KOPT-K1 (cell line): ENCODE measurements at regions not wholly inside any gene's neighbourhood (a gene's known extent, or its start where the extent isn't known, plus 50 kb on each side); places are given as distances from the start of the nearest gene placed in this dataset.

Experiments
- H3K27ac ChIP-seq: fragments of 200-600 bp; sonication (generic); 2 replicates; pipeline ENCODE4 v1.5.1; 2016; ENCODE audit warnings: antibody characterized with exemption, mild to moderate bottlenecking, low read depth, low read length; ENCODE audit not compliant: poor library complexity, severe bottlenecking
- H3K36me3 ChIP-seq: fragments of 200-600 bp; sonication (generic); 2 replicates; pipeline ENCODE4 v1.5.1; 2017; ENCODE audit warnings: antibody characterized with exemption, mild to moderate bottlenecking, low read length, moderate library complexity; ENCODE audit not compliant: insufficient read depth
- H3K9me3 ChIP-seq: fragments of 200-600 bp; sonication (generic); 2 replicates; pipeline ENCODE4 v1.5.1; 2017; ENCODE audit warnings: antibody characterized with exemption, low read length, mild to moderate bottlenecking; ENCODE audit not compliant: insufficient read depth, poor library complexity, severe bottlenecking

DNA sequence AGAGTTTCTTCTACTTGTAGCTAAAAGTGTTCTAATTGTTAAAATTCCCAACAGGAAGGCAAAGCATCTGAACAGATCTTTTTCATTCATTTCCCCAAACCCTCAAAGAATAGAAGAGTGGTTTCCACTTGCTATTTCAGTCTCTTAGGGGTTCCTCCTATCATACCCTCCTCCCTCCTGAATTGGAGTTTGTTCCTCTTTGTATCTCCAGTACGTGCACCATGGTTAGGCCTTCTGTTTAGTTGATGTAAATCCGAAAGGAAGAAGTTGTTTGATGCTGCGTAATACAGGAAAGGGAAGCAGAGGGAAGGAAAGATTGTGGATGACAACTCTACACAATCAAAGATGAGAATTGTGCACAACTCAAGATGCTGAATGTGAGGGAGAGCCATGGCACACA, 303.6 kb downstream of the PIK3R1 start:
- Histone ChIP-seq H3K27ac (no peak overlapping the region), H3K36me3 (no peaks in the 10 kb centered on the region), H3K9me3 (no peaks in the 10 kb centered on the region)

DNA sequence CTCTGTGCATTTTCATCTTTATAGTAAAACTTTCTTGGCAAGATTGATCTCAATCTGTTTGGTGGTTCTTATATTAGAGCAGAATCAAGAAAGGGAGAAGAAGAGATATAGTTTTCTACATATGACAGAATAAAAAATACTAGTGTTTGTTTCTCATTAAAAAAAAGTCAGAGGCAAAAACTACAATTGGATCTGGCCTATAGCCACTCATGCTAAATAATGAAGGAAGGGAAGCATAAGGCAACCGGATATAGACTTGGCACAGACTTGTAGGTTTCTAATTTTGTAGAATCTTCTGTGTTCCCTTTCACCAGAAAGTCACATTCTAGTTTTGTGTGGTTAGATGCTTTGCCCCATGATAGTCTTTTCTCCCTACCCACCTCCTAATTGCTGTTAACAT, 306.2 kb downstream of the PIK3R1 start:
- H3K9me3 ChIP-seq = peaks cover 7% of the 10 kb centered on the region
- no peaks in the 10 kb centered on the region for H3K36me3 ChIP-seq
- H3K27ac ChIP-seq = no peak overlapping the region

DNA sequence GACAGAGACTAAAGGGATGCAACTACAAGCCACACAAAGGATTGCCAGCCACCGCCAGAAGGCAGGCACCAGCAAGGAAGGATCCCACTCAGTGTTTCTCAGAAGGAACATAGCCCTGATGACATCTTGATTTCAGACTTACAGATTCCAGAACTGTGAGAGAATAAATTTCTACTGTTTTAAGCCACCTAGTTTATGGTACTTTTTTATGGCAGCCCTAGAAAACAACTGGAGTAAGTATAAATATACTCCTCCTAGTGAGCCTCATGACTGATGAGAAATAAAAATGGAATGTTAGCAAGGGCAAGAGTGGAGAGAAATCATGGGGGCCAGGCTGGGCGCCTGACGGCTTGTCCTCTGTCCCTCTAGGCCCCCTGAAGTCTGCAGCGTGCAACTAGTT, 307.3 kb downstream of the PIK3R1 start:
- H3K9me3 ChIP-seq = peaks cover 11% of the 10 kb centered on the region
- H3K27ac ChIP-seq = no peak overlapping the region
- H3K36me3 ChIP-seq = no peaks in the 10 kb centered on the region

GRCh38 chr5:68528821-68529273, 313.3 kb downstream of the PIK3R1 start:
- Histone ChIP-seq H3K27ac (no peak overlapping the region), H3K9me3 (peaks cover 17% of the 10 kb centered on the region), H3K36me3 (no peaks in the 10 kb centered on the region)

GRCh38 chr5:68529581-68529980, 314.0 kb downstream of the PIK3R1 start:
- H3K9me3 ChIP-seq = peaks cover 17% of the 10 kb centered on the region
- no peak overlapping the region for H3K27ac ChIP-seq
- no peaks in the 10 kb centered on the region for H3K36me3 ChIP-seq

DNA sequence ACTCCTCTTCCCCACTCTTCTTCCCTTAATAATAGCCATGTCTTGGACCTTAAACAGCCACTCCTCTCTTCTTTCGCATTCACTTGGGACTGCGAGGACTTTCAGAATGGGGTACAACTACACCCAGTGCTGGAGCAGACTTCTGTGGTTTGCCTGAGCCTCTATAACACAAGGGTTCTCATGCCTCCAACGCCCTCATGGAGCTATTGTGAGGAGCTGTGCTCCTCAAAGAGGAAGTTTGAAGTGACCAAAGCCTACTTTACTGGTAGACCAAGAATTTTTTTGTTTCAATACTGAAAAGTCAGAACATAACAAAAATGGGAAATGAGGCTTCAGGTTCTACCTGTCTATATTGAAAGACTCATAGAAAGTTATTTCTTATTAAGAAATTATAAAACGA, 316.4 kb downstream of the PIK3R1 start:
- no peak overlapping the region for H3K27ac ChIP-seq
- peaks cover 11% of the 10 kb centered on the region for H3K9me3 ChIP-seq
- H3K36me3 ChIP-seq = no peaks in the 10 kb centered on the region

DNA sequence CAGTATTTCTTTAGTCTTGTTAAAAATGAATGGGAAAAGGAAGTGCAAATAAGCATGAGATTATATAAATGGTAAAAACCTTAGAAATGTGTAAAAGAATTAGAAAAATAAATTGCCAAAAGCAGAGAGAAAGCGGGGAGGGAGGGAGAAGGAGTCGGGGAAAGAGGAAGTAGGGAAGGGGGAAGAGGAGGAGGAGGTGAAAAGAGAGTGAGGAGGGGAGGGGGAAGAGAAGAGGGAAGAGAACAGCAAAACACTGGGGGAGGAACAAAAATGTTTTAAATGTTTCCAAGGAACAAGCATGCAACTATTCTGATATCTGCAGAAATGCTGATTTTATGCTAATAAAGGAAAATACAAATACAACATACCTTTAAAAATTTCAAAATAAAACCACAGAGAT, 317.5 kb downstream of the PIK3R1 start:
- peaks cover 4% of the 10 kb centered on the region for H3K9me3 ChIP-seq
- H3K27ac ChIP-seq = no peak overlapping the region
- H3K36me3 ChIP-seq = no peaks in the 10 kb centered on the region

DNA sequence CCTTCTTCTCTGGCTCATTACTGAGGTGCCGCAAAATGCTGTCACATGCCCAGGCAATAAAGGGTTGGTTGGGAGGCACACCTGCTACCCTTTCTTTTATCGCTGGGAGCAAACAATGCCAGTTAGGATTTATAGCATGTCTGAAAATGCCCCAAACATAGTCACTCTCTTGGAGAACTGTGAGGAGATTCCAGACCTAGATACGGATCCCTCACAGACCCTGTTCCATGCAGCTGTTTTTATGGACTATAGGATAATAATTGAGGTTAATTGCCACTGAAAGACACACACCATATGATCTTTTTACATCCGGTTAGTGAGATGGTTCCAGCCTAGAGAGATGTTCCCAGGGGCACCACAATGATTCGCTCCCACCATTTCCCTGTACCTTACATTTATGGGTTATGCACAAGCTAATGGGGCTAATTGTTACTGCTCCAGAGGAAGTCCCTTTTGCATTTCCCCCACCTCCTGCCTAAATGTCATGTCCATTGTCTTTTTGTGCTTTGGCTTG, 318.1 kb downstream of the PIK3R1 start:
- Histone ChIP-seq H3K27ac (no peak overlapping the region), H3K36me3 (no peaks in the 10 kb centered on the region)

DNA sequence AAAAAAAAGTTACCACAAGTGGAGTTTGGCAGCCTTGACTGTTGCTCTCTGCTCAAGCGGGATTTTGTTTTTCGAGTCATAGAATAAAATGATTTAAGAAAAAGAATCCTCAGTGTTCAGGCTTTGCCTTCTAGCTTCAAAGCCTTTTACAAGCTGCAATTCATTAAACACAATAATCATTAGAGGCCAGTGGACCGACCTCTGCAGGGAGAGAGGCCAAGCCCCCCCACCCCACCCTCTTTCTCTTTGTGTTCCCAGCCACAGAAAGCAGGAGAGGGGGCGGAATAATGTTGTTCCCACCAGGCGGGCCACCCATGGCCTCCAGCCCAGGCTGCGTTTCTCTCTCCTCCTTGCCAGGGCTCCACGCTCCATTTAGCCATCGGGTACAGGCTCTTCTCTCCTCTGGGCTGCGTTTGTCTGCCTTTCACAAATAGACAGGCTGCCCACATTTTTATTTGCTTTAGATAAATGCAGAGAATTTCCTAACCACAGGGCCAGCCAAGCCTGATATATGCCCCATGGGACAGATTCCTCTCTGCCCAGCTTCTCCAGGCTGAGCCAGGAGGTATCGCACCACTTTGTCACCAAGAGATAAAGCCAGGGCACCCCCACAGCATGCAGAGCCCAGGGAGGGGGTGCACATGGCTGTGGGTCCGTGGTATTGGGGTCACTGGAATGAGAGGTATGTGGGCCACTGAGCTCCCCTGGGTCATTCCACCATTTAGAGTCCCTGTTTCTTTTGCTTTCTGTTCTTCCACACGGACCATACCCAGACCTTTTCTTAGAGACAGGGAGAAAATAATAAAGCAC, 318.8 kb downstream of the PIK3R1 start:
- no peaks in the 10 kb centered on the region for H3K9me3 ChIP-seq

More for the DNA sequence above, 318.1 kb downstream of the PIK3R1 start:
- H3K9me3 ChIP-seq = no peaks in the 10 kb centered on the region

GRCh38 chr5:68534956-68535520, 319.5 kb downstream of the PIK3R1 start:
- H3K36me3 ChIP-seq = no peaks in the 10 kb centered on the region
- no peak overlapping the region for H3K27ac ChIP-seq
- H3K9me3 ChIP-seq = no peaks in the 10 kb centered on the region

More for the DNA sequence above, 318.8 kb downstream of the PIK3R1 start:
- Histone ChIP-seq H3K36me3 (no peaks in the 10 kb centered on the region), H3K27ac (no peak overlapping the region)

DNA sequence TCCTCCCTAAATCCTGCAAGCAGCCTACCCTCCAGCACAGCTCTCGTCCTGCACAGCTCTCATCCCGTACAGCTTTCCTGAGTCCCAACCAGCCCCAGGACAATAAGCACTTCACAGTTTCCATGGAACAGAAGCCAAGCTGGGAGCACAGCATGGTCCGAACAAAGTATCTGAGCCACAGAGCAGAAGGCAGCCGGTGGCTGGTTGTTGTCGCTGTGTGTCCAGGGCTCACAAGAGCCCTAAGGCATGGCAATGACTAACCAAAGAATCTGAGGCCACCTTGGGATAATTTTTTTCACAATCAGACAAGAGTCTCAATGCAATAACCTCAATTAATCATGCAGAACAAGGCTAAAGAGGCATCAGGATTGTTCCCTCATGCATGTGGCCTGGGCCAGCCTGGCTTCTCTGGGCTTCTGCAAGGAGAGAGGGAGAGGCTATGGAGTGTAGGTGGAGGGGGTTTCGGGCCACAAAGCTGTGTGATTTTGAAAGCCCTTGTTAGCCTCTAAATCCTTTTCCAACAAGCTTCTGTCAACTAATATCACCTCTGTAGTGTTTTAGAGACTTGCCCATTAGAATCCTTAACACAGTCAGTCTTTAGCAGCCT, 323.4 kb downstream of the PIK3R1 start:
- H3K9me3 ChIP-seq = no peaks in the 10 kb centered on the region
- H3K27ac ChIP-seq = no peak overlapping the region
- no peaks in the 10 kb centered on the region for H3K36me3 ChIP-seq

- Histone ChIP-seq H3K36me3 (no peaks in the 10 kb centered on the region), H3K9me3 (no peaks in the 10 kb centered on the region), H3K27ac (no peak overlapping the region)
These were observed 325.4 kb downstream of the PIK3R1 start for GRCh38 chr5:68540798-68541590.

DNA sequence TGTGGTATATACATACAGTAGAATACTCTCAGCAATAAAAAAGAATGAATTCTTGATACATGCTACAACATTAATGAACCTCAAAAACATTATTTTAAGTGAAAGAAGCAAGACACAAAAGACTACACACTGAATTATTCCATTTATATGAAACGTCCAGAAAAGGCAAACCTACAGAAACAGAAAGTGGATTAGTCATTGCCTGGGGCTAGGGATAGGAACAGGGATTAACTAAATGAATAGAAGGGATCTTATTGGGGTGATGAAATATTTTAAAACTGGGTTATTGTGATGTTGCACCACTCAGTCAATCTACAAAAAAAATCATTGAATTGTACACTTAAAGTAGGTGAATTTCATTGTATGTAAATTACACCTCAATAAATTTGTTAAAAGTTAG, 326.7 kb downstream of the PIK3R1 start:
- H3K27ac ChIP-seq = no peak overlapping the region
- H3K9me3 ChIP-seq = no peaks in the 10 kb centered on the region

DNA sequence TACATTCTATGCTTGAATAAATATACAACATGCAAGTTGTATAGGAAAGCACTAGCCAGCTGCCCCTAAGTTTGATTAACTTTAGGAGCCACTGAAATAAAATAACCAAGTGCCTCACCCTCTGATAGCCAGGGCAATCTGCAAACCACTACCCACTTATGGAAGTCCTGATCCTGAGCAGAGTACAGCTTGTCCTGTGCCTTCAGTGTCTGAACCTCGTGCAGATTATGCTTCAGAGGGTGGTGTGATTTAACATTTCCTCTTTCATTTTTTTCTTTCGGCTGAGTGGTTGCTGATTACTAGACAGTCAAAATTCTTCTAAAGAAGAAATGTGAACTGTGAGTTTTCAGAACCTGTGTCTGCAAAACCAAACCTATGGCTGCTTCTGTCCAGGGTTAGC, 327.7 kb downstream of the PIK3R1 start:
- H3K27ac ChIP-seq = no peak overlapping the region
- no peaks in the 10 kb centered on the region for H3K36me3 ChIP-seq
- no peaks in the 10 kb centered on the region for H3K9me3 ChIP-seq

More for the DNA sequence above, 326.7 kb downstream of the PIK3R1 start:
- no peaks in the 10 kb centered on the region for H3K36me3 ChIP-seq
